Esophagus squamous epithelium (tissue), 5 donors: ENCODE measurements at regions not wholly inside any gene's neighbourhood (a gene's known extent, or its start where the extent isn't known, plus 50 kb on each side); places are given as distances from the start of the nearest gene placed in this dataset.

ENCODE experiments used
- DNase-seq: peaks from one replicate; lab custom pipeline; 2025; lab: John Stamatoyannopoulos, UW
- H3K27ac ChIP-seq, 4 donors: fragments of 200-600 bp; sonication (generic); one replicate each; pipeline ENCODE4 v1.5.1; 2016 to 2019; ENCODE audit warnings: mild to moderate bottlenecking in 1 of 4
- H3K27me3 ChIP-seq, 4 donors: fragments of 200-600 bp; sonication (generic); 1 replicate in 3 of 4; 2 replicates in 1 of 4; pipeline versions ENCODE4 v1.5.1 to v1.6.0; 2017 to 2021; ENCODE audit warnings: antibody characterized with exemption in 1 of 4
- H3K36me3 ChIP-seq, 3 donors: fragments of 200-600 bp; sonication (generic); one replicate each; pipeline ENCODE4 v1.5.1; 2016 to 2019
- H3K4me1 ChIP-seq, 3 donors: fragments of 200-600 bp; sonication (generic); one replicate each; pipeline ENCODE4 v1.5.1; 2017 to 2019
- H3K4me3 ChIP-seq, 4 donors: fragments of 200-600 bp; sonication (generic); 1 replicate in 3 of 4; 2 replicates in 1 of 4; pipeline ENCODE4 v1.5.1; 2016 to 2019; ENCODE audit warnings: mild to moderate bottlenecking in 2 of 4, moderate library complexity in 1 of 4
- H3K9me3 ChIP-seq, 3 donors: fragments of 200-600 bp; sonication (generic); one replicate each; pipeline ENCODE4 v1.5.1; 2016 to 2019
- POLR2A ChIP-seq, 4 donors: fragments of 450-650 bp; IDR thresholded peaks; one replicate each; pipeline ENCODE4 v1.6.1; 2017; ENCODE audit warnings: antibody characterized with exemption in 4 of 4, mild to moderate bottlenecking in 4 of 4, moderate library complexity in 3 of 4
- WGBS, 2 donors: methylation state at CpG; one replicate each; pipeline ENCODE4 v1.1.5; 2018; 5-methylcytosine and 5-hydroxymethylcytosine counted together
- intact Hi-C: fragments of 100-400 bp; cut with DNase I; formaldehyde crosslinking; loops from one replicate; pipeline ENCODE4 v1.15.0; 2022
- TF ChIP-seq, protein P1 (sequence below), 6 experiments: fragments of 450-650 bp in 4 of 6; fragments of 200-600 bp in 2 of 6; sonication (generic) in 2 of 6; IDR thresholded peaks; one replicate each; pipeline ENCODE4 v1.5.1; 2016 to 2019; ENCODE audit warnings: antibody characterized with exemption in 6 of 6, mild to moderate bottlenecking in 4 of 6, moderate library complexity in 4 of 6
- donor health status: DM: yes; HTN: yes; CAD: no.

DNA sequence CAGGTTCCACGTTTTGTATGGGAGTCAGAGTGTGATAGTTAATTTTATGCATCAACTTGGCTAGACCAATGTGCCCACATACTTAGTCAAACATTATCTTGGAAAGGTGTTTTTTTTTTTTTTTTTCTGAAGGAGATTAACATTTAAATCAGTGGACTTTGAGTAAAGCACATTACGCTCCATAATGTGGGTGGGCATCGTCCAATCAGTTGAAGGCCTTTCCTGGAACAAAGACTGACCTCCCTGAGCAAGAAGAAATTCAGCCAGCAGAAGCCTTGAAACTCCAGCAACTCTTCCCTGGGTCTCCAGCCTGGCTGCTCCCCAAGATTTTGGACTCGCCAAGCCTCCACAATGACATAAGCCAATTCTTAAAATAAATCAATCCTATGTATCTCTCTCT is 711.4 kb downstream of the MTRR start:
- DNase-seq, result no peak
- intact Hi-C loops, result no loop called here
- H3K4me3 ChIP-seq, result no peak overlapping the region
- H3K27me3 ChIP-seq, result no peaks in the 10 kb centered on the region
- TF ChIP-seq, protein P1, sequence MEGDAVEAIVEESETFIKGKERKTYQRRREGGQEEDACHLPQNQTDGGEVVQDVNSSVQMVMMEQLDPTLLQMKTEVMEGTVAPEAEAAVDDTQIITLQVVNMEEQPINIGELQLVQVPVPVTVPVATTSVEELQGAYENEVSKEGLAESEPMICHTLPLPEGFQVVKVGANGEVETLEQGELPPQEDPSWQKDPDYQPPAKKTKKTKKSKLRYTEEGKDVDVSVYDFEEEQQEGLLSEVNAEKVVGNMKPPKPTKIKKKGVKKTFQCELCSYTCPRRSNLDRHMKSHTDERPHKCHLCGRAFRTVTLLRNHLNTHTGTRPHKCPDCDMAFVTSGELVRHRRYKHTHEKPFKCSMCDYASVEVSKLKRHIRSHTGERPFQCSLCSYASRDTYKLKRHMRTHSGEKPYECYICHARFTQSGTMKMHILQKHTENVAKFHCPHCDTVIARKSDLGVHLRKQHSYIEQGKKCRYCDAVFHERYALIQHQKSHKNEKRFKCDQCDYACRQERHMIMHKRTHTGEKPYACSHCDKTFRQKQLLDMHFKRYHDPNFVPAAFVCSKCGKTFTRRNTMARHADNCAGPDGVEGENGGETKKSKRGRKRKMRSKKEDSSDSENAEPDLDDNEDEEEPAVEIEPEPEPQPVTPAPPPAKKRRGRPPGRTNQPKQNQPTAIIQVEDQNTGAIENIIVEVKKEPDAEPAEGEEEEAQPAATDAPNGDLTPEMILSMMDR (IDR thresholded peaks at IDR 0.05), result no peak
- TF ChIP-seq POLR2A (IDR thresholded peaks at IDR 0.05), result no peak
- H3K9me3 ChIP-seq, result no peaks in the 10 kb centered on the region
- no peaks in the 10 kb centered on the region for H3K4me1 ChIP-seq
- H3K27ac ChIP-seq, result no peak overlapping the region
- no peaks in the 10 kb centered on the region for H3K36me3 ChIP-seq
- 54 to 71% methylated on average over 3 to 4 of the region's 4 CpGs for WGBS, 2 donors

DNA sequence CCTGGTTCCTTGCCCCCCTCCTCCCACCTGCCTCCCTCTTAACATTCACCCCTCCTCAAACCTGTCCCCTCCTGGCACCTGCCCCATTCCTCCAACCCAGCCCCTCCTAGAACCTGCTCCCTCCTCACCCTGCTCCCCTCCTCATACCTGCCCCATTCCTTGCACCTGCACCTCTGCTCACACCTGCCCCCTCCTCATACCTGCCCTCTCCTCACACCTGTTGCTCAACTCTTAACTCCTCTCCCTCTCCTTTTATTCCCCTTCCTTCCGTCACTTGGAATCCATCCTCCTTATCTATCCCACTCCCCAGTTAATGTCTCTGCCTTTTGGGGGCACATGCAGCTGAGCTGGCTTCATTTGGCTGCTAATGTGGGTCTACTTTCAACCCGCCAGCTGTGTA is 712.1 kb downstream of the MTRR start:
- H3K36me3 ChIP-seq, result no peaks in the 10 kb centered on the region
- H3K27ac ChIP-seq, result no peak overlapping the region
- intact Hi-C loops, result no loop called here
- no peaks in the 10 kb centered on the region for H3K27me3 ChIP-seq
- no peaks in the 10 kb centered on the region for H3K9me3 ChIP-seq
- WGBS, 2 donors, result 70 to 89% methylated on average over 2 of the region's 2 CpGs
- H3K4me1 ChIP-seq, result no peaks in the 10 kb centered on the region
- no peak overlapping the region for H3K4me3 ChIP-seq
- TF ChIP-seq, protein P1 (IDR thresholded peaks at IDR 0.05), result no peak
- TF ChIP-seq POLR2A (IDR thresholded peaks at IDR 0.05), result no peak
- no peak for DNase-seq

DNA sequence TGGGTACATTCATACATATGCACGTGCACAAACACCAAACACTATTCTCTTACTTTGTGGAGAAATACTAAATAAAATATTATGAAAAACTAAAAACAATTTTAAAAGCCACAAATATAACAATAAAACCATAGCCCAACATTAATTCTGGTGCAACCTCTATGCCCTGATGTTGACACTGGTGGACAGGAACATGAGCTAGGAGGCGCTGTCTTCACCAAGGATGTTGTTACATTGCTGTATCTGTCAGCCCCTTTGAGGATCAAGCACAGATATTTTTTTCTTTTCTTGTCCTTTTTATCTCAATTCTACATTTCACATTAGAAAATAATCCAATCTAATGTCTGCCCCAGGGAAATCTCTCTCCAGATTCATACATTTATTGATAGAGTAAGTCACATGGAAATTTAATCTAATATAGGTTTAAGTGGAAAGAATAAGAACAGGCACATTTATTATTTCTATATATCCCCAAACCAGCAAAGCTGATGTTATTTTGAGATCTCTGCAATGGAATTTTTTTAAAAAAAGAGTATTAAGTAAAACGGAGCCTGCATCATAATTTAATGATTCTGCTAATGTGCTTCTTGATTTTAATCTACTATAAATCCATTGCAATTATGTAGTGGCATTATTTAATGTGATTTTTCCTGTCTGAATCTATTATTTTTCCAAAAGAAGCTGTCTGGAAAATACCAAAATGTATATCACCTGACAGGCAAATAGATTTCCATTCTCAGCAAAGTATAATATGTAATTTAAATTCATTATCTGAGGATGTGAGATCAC is 716.5 kb downstream of the MTRR start:
- Histone ChIP-seq H3K27me3 (no peaks in the 10 kb centered on the region), H3K4me3 (no peak overlapping the region), H3K9me3 (no peaks in the 10 kb centered on the region), H3K36me3 (no peaks in the 10 kb centered on the region), H3K27ac (no peak overlapping the region), H3K4me1 (no peaks in the 10 kb centered on the region)
- WGBS, 2 donors, result 47 to 52% methylated on average over 3 of the region's 3 CpGs
- intact Hi-C loops, result no loop called here
- no peak for TF ChIP-seq POLR2A (IDR thresholded peaks at IDR 0.05)
- TF ChIP-seq, protein P1 (IDR thresholded peaks at IDR 0.05), result no peak
- no peak for DNase-seq

DNA sequence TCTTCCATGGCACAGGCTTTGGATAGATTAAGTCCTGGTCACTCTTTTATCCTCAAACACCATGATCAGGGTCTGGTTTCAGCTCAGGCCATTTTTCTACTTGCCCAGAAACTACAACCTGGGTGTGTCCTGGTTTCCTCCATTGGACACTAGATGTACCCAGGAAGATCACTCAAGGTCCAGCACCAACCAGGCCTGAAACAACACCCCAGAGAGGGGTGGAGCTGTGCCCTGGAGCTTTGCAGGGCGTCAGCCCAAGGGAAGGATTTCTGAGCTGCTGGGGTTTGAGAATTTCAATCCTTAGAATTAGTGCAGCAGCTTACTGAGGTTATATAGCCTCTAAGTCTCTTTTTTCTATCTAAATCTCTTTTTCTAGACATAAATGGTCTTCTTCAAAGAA is 722.0 kb downstream of the MTRR start:
- no peaks in the 10 kb centered on the region for H3K4me1 ChIP-seq
- H3K36me3 ChIP-seq, result no peaks in the 10 kb centered on the region
- H3K27me3 ChIP-seq, result no peaks in the 10 kb centered on the region
- intact Hi-C loops, result no loop called here
- H3K9me3 ChIP-seq, result no peaks in the 10 kb centered on the region
- DNase-seq, result no peak
- H3K27ac ChIP-seq, result no peak overlapping the region
- WGBS, 2 donors, result 9 to 30% methylated on average over 1 of the region's 1 CpG
- TF ChIP-seq, protein P1 (IDR thresholded peaks at IDR 0.05), result no peak
- TF ChIP-seq POLR2A (IDR thresholded peaks at IDR 0.05), result no peak
- no peak overlapping the region for H3K4me3 ChIP-seq

DNA sequence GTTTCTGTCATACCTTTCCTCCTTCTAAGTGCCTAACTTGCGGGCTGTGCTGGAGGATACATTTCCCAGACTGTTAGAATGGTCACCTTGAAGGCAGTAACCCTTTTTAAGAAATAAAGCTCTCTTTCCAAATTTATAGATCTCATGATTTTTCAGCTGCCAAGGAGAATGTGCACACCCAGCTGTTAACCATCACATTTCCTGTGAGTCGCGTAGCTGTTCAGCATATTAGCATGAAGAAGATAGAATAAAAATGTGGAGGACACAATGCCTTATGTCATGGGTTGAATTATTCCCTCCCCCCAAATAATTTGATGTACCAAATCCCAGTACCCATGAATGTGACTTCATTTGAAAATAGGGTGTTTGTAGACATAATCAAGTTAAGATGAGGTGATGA is 729.4 kb downstream of the MTRR start:
- WGBS, 2 donors, result 82 to 89% methylated on average over 3 of the region's 3 CpGs

More for the DNA sequence above, 729.4 kb downstream of the MTRR start:
- no peaks in the 10 kb centered on the region for H3K4me1 ChIP-seq
- H3K9me3 ChIP-seq, result no peaks in the 10 kb centered on the region
- H3K36me3 ChIP-seq, result no peaks in the 10 kb centered on the region
- intact Hi-C loops, result no loop called here
- no peaks in the 10 kb centered on the region for H3K27me3 ChIP-seq
- no peak for DNase-seq
- no peak overlapping the region for H3K27ac ChIP-seq
- no peak for TF ChIP-seq POLR2A (IDR thresholded peaks at IDR 0.05)
- TF ChIP-seq, protein P1 (IDR thresholded peaks at IDR 0.05), result no peak
- no peak overlapping the region for H3K4me3 ChIP-seq
